Loucy (cell line): ENCODE measurements at regions not wholly inside any gene's neighbourhood (a gene's known extent, or its start where the extent isn't known, plus 50 kb on each side); places are given as distances from the start of the nearest gene placed in this dataset.

Source experiments
- EZH2phosphoT487 ChIP-seq: fragments of 200-600 bp; IDR thresholded peaks from 2 replicates; pipeline ENCODE4 v1.6.1; 2018; ENCODE audit warnings: antibody characterized with exemption, mild to moderate bottlenecking, moderate library complexity, borderline replicate concordance
- TF ChIP-seq, protein P1 (sequence below): fragments of 200-600 bp; sonication (generic); conservative IDR thresholded peaks from 2 replicates; pipeline ENCODE4 v1.5.1; 2014; ENCODE audit warnings: mild to moderate bottlenecking, antibody characterized with exemption, low read length

DNA sequence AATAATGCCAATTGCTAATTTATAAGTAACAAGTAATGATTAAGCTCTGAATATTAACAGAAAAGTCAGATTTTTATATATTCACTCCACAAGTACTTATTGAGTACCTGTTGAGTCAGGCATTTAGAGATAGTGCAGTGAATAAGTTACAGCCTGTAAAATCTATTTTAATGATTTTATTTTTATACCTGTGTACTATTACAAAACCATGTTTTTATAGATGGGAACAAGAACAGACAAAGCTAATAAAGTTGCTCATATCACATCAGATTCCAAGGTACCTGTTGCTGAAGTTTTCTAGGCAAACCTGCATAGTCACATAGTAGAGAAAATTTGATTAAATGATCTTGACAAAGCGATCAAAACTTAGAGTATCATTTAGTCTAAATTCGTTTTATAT lies 623.7 kb downstream of the EFNA5 start:
- TF ChIP-seq, protein P1, sequence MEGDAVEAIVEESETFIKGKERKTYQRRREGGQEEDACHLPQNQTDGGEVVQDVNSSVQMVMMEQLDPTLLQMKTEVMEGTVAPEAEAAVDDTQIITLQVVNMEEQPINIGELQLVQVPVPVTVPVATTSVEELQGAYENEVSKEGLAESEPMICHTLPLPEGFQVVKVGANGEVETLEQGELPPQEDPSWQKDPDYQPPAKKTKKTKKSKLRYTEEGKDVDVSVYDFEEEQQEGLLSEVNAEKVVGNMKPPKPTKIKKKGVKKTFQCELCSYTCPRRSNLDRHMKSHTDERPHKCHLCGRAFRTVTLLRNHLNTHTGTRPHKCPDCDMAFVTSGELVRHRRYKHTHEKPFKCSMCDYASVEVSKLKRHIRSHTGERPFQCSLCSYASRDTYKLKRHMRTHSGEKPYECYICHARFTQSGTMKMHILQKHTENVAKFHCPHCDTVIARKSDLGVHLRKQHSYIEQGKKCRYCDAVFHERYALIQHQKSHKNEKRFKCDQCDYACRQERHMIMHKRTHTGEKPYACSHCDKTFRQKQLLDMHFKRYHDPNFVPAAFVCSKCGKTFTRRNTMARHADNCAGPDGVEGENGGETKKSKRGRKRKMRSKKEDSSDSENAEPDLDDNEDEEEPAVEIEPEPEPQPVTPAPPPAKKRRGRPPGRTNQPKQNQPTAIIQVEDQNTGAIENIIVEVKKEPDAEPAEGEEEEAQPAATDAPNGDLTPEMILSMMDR: no peak
- TF ChIP-seq EZH2phosphoT487: no peak
